HG02642 (cell line): ENCODE measurements at regions not wholly inside any gene's neighbourhood (a gene's known extent, or its start where the extent isn't known, plus 50 kb on each side); places are given as distances from the start of the nearest gene placed in this dataset.

Experiments
- ATAC-seq: cut with Tn5 transposase; IDR thresholded peaks from one replicate; pipeline ENCODE4 v1.9.1; 2021; ENCODE audit warnings: mild to moderate bottlenecking; ENCODE audit not compliant: unreplicated experiment, poor library complexity

DNA sequence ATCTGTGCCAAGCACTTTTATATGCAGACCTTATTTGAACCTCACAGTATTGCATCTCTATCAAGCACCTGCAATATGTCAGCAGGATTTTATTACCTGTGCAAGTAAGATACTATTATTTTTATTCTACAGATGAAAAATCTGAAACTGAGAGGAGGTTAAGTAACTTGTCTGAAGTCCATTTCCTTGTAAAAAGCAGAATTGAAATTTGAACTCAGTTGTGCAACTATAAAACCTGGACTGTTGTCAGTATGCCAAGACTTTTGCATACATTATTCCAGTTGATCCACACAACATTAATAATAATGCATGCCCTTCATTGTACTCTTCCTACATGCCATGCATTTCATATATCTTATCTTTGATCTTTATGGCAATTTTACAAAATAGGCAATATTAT is 82.2 kb upstream of the BRINP1 start:
- no peak for ATAC-seq

DNA sequence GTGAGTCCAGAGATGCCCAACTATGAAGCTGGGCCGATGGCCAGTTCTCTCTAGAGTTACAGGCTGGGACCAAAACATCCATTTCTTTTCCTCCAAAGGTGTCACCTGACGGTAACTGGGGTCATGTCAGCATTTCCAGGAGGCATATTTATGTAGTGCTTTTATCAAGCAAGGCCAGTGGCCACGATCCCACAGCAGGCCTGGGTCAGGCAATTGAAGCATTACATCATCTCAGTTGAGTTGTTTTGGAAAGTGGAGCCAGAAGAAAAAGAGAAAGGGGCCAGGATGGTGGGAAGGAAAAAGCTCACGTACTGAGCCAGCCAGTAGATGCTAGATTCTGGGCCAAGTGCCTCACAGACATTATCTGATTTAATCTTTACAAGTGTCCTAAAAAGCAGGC is 73.9 kb upstream of the BRINP1 start:
- ATAC-seq = no peak

DNA sequence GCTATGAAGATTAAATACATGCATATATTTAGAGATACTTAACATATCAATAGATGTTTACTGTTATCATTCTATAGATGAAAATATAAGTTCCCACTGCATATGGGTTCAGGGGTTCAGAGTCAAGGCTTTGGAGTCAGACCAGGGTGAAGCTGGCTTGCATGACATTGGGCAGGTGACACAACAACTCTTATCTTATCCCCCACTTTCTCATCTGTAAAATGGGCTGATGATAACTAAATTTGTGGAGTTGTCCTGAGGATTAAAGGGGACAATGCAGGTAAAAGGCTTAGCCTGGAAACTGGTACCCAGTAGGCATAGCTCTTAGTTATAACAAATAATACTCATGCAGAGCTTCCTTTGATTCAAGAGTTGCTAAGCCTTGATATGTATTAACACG is 72.6 kb upstream of the BRINP1 start:
- no peak for ATAC-seq

DNA sequence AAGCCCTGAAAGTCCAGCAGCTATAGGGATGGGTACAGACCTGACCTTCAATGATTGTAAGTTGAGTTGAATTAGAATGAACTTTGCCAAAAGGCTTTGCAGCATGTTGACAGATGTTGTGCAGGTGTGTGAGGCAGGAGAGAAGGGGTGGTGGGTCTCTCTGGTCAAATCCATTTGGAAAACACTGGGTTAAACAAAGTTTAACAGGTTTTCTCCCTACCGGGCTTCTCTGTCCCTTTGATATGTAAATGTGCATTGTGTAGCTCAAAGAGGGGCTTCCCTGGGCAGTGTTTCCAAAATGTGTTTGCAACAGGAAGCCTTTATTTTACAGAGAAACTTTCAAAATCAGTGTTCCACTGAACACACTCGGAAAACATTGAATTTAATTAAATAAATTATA is 72.1 kb upstream of the BRINP1 start:
- ATAC-seq = no peak

DNA sequence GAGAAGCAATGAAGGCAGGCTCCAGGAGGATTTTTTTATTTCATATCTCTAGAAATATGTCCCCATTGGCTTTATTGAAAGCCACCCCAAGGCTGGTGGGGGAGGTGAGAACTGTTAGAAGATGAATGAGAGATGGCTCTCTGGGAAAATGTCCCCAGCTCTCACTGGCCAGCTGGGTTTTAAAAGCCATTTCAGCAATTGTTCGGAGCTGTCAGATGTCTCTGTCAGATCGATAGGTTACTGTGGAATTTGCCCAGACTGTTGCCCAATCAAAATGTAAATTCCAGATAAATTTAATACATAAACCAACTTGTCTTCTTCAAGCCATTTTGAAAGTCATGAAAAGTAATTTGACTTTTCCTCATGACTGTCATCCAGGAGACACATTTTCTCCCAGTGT is 67.0 kb upstream of the BRINP1 start:
- ATAC-seq = no peak

DNA sequence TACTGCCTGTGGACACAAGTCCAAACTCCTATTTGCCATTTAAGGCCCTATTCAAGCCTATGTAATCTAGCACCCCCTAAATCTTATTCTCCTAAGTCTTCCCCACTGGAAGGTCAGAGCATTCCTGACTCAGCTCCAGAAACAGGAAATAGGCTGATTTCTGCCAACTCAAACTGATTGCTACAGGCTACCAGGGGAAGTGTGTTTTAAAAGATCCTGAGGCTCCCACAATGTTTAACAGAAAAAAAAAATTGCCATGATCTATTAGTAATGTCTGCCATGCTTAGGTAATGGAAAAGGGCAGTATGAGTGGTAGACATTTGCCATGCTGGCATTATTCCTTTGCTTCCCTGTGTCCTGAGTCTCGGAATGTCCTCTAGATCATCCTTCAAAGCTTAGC is 65.8 kb upstream of the BRINP1 start:
- ATAC-seq = no peak

DNA sequence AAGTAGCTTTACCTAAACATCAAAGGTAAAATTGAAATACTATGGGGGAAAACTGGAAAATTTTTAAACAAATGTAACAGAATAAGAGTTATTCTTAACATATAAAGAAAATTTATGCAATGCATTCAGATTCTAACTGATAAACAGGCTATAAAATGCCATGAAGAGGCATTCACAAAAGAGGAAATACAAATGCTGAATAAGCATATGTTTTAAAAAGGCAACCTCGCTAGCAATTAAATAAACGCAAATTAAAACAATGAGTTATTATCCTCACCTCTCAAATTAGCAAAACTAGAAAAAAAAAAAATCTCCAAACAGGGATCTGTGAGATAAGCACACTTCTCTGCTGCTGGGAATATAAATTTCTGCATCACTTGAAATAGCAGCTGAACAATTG is 63.2 kb upstream of the BRINP1 start:
- ATAC-seq = no peak

DNA sequence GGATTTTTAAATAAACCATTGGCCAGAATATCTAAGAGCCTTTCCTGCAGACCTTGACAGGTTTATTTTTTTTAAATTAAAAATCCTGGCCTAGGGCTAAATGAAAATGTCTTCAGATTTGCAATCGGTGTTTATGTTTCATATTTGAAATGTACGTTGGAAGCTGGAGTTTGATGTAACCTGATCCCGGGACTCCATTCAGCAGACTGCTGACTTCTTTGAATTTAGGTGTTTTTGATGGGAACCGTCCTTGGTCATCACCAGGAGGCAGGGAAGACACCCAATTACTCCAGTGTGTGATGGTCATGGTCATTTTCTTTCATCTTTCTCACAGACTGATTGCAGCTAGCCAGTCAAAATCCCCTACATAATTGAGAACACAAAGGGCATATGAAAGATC is 60.1 kb upstream of the BRINP1 start:
- ATAC-seq = no peak

DNA sequence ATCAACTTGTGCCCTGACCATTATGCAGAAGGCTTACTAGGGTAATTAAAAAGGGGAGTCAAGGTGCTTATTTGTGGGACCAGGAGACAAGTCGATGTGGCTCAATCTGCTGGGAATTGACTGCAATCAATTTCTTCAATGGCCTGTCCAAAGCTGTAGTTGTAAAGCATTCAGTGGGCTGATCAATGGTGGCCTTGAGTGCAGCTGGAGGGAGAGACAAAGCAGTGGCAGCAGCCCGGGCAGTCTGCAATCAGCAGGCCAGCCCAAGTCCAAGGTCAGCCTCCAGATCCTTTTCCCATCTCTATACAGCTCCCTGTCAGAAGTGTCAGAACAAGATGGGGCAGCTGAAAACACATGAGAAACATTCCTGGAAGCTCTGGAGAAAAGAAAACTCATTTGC is 51.0 kb upstream of the BRINP1 start:
- no peak for ATAC-seq
